ENCODE measurements at regions not wholly inside any gene's neighbourhood (a gene's known extent, or its start where the extent isn't known, plus 50 kb on each side); places are given as distances from the start of the nearest gene placed in this dataset.

GRCh38 chr5:68891718-68892117 is 202.1 kb upstream of the SLC30A5 start:
- TF ChIP-seq, protein P1, sequence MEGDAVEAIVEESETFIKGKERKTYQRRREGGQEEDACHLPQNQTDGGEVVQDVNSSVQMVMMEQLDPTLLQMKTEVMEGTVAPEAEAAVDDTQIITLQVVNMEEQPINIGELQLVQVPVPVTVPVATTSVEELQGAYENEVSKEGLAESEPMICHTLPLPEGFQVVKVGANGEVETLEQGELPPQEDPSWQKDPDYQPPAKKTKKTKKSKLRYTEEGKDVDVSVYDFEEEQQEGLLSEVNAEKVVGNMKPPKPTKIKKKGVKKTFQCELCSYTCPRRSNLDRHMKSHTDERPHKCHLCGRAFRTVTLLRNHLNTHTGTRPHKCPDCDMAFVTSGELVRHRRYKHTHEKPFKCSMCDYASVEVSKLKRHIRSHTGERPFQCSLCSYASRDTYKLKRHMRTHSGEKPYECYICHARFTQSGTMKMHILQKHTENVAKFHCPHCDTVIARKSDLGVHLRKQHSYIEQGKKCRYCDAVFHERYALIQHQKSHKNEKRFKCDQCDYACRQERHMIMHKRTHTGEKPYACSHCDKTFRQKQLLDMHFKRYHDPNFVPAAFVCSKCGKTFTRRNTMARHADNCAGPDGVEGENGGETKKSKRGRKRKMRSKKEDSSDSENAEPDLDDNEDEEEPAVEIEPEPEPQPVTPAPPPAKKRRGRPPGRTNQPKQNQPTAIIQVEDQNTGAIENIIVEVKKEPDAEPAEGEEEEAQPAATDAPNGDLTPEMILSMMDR (IDR thresholded peaks at IDR 0.05; ENCODE audit: borderline replicate concordance, control extremely low read depth, extremely low read depth, insufficient read depth, missing control alignments): no peak
- in situ Hi-C loops (cut with MboI; ENCODE audit: low sequenced_read_pairs, unreplicated experiment): no loop called here
- peak; percentile 40 for DNase-seq (ENCODE audit: low spot score)

GRCh38 chr5:68894673-68895072 is 199.1 kb upstream of the SLC30A5 start:
- no peak for DNase-seq (ENCODE audit: low spot score)
- in situ Hi-C loops (cut with MboI; ENCODE audit: low sequenced_read_pairs, unreplicated experiment): no loop called here
- TF ChIP-seq, protein P1 (IDR thresholded peaks at IDR 0.05; ENCODE audit: borderline replicate concordance, control extremely low read depth, extremely low read depth, insufficient read depth, missing control alignments): no peak

DNA sequence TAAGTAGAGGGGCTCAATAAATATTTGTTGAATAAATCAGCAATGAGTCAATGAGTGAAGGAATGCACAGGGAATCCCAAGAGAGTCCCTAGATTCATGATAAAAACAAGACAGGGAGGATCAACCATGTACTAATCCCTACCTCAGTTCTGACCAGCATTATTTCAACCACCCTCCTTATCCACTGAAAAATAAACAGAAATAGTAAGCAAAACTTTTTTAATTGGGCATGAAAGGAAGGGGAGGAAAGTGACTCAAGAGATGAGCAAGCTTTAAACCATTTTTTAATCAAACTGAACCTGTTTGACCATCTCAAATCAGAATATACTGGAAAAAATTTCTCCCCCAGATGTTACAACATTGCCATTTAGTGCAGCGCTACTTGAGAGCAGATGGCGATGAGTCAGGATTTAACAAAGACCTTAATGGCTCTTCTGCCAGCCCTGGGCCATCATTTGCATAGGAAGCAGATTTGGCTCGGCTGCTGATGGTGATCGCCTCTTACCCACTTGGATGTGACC is 194.8 kb upstream of the SLC30A5 start:
- TF ChIP-seq, protein P1 (IDR thresholded peaks at IDR 0.05; ENCODE audit: borderline replicate concordance, control extremely low read depth, extremely low read depth, insufficient read depth, missing control alignments): no peak
- no peak for DNase-seq (ENCODE audit: low spot score)
- in situ Hi-C loops (cut with MboI; ENCODE audit: low sequenced_read_pairs, unreplicated experiment): no loop called here

GRCh38 chr5:68911840-68912690 is 181.7 kb upstream of the SLC30A5 start:
- in situ Hi-C loops (cut with MboI; ENCODE audit: low sequenced_read_pairs, unreplicated experiment): no loop called here
- DNase-seq (ENCODE audit: low spot score): no peak

DNA sequence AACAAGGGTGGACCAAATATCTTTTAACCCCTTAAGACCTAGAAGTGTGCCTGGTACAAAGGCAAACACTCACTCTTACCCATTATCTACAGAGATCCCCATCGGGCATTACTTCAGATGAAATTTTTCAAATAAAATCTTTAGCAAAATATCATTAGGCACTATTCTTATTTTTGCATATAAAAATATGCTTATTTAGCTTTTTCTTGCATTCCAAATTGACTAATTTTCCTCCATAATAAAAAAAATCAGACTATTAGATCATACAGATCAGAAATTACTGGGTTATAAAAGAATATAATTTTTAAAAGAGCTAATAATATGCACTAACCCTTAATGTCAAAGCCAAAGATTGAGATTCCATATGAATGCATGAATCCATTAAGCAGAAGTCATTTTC is 178.7 kb upstream of the SLC30A5 start:
- TF ChIP-seq, protein P1 (IDR thresholded peaks at IDR 0.05; ENCODE audit: borderline replicate concordance, control extremely low read depth, extremely low read depth, insufficient read depth, missing control alignments): no peak
- in situ Hi-C loops (cut with MboI; ENCODE audit: low sequenced_read_pairs, unreplicated experiment): no loop called here
- no peak for DNase-seq (ENCODE audit: low spot score)

More at GRCh38 chr5:68911840-68912690, 181.7 kb upstream of the SLC30A5 start:
- TF ChIP-seq, protein P1 (IDR thresholded peaks at IDR 0.05; ENCODE audit: borderline replicate concordance, control extremely low read depth, extremely low read depth, insufficient read depth, missing control alignments): no peak

GRCh38 chr5:68918306-68918705 is 175.5 kb upstream of the SLC30A5 start:
- in situ Hi-C loops (cut with MboI; ENCODE audit: low sequenced_read_pairs, unreplicated experiment): no loop called here
- TF ChIP-seq, protein P1 (IDR thresholded peaks at IDR 0.05; ENCODE audit: borderline replicate concordance, control extremely low read depth, extremely low read depth, insufficient read depth, missing control alignments): no peak

More at GRCh38 chr5:68918306-68918705, 175.5 kb upstream of the SLC30A5 start:
- DNase-seq (ENCODE audit: low spot score): no peak

All from GM13976 (cell line).